Parathyroid adenoma (tissue), 2 donors: ENCODE measurements at regions not wholly inside any gene's neighbourhood (a gene's known extent, or its start where the extent isn't known, plus 50 kb on each side); places are given as distances from the start of the nearest gene placed in this dataset.
"Not testable (repeated sequence)": the region's sequence is repeated elsewhere in the genome, so short reads cannot be mapped to it uniquely, and the experiment has no call there.

Source experiments
- H2AFZ ChIP-seq: fragments of 300-600 bp; sonication (generic); one replicate; pipeline ENCODE4 v1.7.0; 2017; ENCODE audit warnings: antibody characterized with exemption, mild to moderate bottlenecking
- H3K27ac ChIP-seq: fragments of 300-600 bp; sonication (generic); one replicate; pipeline ENCODE4 v1.7.0; 2017
- H3K27me3 ChIP-seq: fragments of 300-600 bp; sonication (generic); one replicate; pipeline ENCODE4 v1.7.0; 2017; ENCODE audit warnings: low read length; ENCODE audit not compliant: control insufficient read depth, insufficient read depth
- H3K36me3 ChIP-seq: fragments of 300-600 bp; sonication (generic); one replicate; pipeline ENCODE4 v1.7.0; 2017; ENCODE audit warnings: low read length; ENCODE audit not compliant: control insufficient read depth, insufficient read depth
- H3K4me1 ChIP-seq: fragments of 300-600 bp; sonication (generic); one replicate; pipeline ENCODE4 v1.7.0; 2017; ENCODE audit warnings: control low read depth
- H3K4me2 ChIP-seq: fragments of 300-600 bp; sonication (generic); one replicate; pipeline ENCODE4 v1.7.0; 2017; ENCODE audit warnings: low read length
- H3K4me3 ChIP-seq: fragments of 300-600 bp; sonication (generic); one replicate; pipeline ENCODE4 v1.7.0; 2017; ENCODE audit warnings: low read depth, low read length
- H3K79me2 ChIP-seq: fragments of 300-600 bp; sonication (generic); one replicate; pipeline ENCODE4 v1.7.0; 2017; ENCODE audit warnings: control low read depth
- H3K9ac ChIP-seq: fragments of 300-600 bp; sonication (generic); one replicate; pipeline ENCODE4 v1.7.0; 2017; ENCODE audit warnings: mild to moderate bottlenecking
- H3K9me3 ChIP-seq: fragments of 300-600 bp; sonication (generic); one replicate; pipeline ENCODE4 v1.7.0; 2017; ENCODE audit warnings: low read length; ENCODE audit not compliant: control insufficient read depth
- TF ChIP-seq, protein P1 (sequence below): fragments of 300-600 bp; sonication (generic); IDR thresholded peaks from one replicate; pipeline ENCODE4 v1.7.0; 2017; ENCODE audit warnings: antibody characterized with exemption, mild to moderate bottlenecking
- donor health status: primary hyperparathyroidism.

GRCh38 chr5:51230336-51230735, 152.9 kb upstream of the ISL1 start:
- Histone ChIP-seq H3K9me3 (no peaks in the 10 kb centered on the region), H3K79me2 (no peaks in the 10 kb centered on the region), H3K9ac (no peak overlapping the region), H2AFZ (no peak overlapping the region), H3K27ac (no peak overlapping the region), H3K27me3 (no peaks in the 10 kb centered on the region), H3K4me3 (no peak overlapping the region), H3K4me2 (no peak overlapping the region), H3K36me3 (no peaks in the 10 kb centered on the region), H3K4me1 (peaks cover 3% of the 10 kb centered on the region)
- TF ChIP-seq, protein P1, sequence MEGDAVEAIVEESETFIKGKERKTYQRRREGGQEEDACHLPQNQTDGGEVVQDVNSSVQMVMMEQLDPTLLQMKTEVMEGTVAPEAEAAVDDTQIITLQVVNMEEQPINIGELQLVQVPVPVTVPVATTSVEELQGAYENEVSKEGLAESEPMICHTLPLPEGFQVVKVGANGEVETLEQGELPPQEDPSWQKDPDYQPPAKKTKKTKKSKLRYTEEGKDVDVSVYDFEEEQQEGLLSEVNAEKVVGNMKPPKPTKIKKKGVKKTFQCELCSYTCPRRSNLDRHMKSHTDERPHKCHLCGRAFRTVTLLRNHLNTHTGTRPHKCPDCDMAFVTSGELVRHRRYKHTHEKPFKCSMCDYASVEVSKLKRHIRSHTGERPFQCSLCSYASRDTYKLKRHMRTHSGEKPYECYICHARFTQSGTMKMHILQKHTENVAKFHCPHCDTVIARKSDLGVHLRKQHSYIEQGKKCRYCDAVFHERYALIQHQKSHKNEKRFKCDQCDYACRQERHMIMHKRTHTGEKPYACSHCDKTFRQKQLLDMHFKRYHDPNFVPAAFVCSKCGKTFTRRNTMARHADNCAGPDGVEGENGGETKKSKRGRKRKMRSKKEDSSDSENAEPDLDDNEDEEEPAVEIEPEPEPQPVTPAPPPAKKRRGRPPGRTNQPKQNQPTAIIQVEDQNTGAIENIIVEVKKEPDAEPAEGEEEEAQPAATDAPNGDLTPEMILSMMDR: no peak

- H3K27me3 ChIP-seq: no peaks in the 10 kb centered on the region
- TF ChIP-seq, protein P1: no peak
- H3K27ac ChIP-seq: no peak overlapping the region
- H3K4me3 ChIP-seq: no peak overlapping the region
- no peaks in the 10 kb centered on the region for H3K9me3 ChIP-seq
- H3K4me2 ChIP-seq: no peak overlapping the region
- no peak overlapping the region for H2AFZ ChIP-seq
- H3K79me2 ChIP-seq: no peaks in the 10 kb centered on the region
- no peak overlapping the region for H3K9ac ChIP-seq
- H3K4me1 ChIP-seq: no peaks in the 10 kb centered on the region
- no peaks in the 10 kb centered on the region for H3K36me3 ChIP-seq
Observed at GRCh38 chr5:51242456-51242855, 140.8 kb upstream of the ISL1 start.

DNA sequence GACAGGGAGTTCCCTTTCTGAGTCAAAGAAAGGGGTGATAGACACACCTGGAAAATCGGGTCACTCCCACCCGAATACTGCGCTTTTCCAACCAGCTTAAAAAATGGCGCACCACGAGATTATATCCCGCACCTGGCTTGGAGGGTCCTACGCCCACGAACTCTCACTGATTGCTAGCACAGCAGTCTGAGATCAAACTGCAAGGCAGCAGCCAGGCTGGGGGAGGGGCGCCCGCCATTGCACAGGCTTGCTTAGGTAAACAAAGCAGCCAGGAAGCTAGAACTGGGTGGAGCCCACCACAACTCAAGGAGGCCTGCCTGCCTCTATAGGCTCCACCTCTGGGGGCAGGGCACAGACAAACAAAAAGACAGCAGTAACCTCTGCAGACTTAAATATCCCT, 132.3 kb upstream of the ISL1 start:
- not testable (repeated sequence) for H3K9me3 ChIP-seq, H3K36me3 ChIP-seq, H3K4me3 ChIP-seq

DNA sequence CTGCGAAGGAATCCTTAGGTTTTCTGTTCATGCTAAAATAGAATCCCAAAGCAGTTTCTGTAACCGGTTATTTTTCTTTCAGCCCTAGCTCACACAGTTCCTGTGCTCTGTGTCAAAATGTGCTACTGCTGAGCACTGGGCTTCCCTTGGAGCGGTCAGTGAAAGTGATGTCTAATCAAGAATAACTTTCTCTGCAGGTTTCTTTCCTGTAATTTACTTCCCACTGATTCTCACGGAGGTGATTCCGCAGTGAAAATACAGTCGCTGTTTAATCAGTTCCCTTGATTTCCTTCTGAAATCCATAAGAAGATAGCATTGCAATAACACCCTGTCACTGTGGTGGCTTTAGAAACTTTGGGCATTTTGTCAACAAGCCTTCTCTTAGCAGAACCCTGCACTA, 112.0 kb upstream of the ISL1 start:
- Histone ChIP-seq H3K27me3 (no peaks in the 10 kb centered on the region), H3K4me1 (no peaks in the 10 kb centered on the region), H3K4me3 (no peak overlapping the region), H3K27ac (no peak overlapping the region), H3K79me2 (no peaks in the 10 kb centered on the region), H3K4me2 (no peak overlapping the region), H3K9ac (no peak overlapping the region), H3K36me3 (no peaks in the 10 kb centered on the region), H3K9me3 (no peaks in the 10 kb centered on the region), H2AFZ (no peak overlapping the region)
- TF ChIP-seq, protein P1: no peak

More for the DNA sequence above, 132.3 kb upstream of the ISL1 start:
- H3K27ac ChIP-seq, H3K79me2 ChIP-seq, H3K4me2 ChIP-seq, H3K4me1 ChIP-seq, H2AFZ ChIP-seq, H3K27me3 ChIP-seq, H3K9ac ChIP-seq: not testable (repeated sequence)

DNA sequence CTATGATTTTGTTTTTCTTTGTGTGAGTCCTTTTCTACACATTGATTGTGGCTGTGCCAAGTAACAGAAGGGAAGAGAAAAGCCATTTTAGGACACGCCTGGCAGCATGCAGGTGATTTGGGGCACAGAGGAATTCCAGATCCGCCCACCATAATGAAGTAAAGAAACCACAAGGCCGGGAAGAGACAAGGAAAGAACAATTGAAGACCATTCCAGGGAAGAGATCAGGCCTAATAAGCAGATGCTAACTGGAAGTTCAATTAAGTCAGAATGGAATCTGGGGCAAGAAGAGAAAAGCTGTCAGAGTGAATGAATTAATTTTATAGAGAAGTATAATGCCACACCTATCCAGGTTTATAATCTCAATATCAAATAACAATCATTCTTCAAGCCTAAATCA, 110.2 kb upstream of the ISL1 start:
- TF ChIP-seq, protein P1: no peak
- Histone ChIP-seq H3K79me2 (no peaks in the 10 kb centered on the region), H2AFZ (no peak overlapping the region)

More for the DNA sequence above, 110.2 kb upstream of the ISL1 start:
- no peak overlapping the region for H3K4me2 ChIP-seq
- H3K27me3 ChIP-seq: no peaks in the 10 kb centered on the region
- no peaks in the 10 kb centered on the region for H3K4me1 ChIP-seq
- no peaks in the 10 kb centered on the region for H3K36me3 ChIP-seq
- H3K9me3 ChIP-seq: no peaks in the 10 kb centered on the region
- H3K9ac ChIP-seq: no peak overlapping the region
- H3K27ac ChIP-seq: no peak overlapping the region
- no peak overlapping the region for H3K4me3 ChIP-seq
